Muscle layer of duodenum (tissue), 2 donors: ENCODE measurements at regions not wholly inside any gene's neighbourhood (a gene's known extent, or its start where the extent isn't known, plus 50 kb on each side); places are given as distances from the start of the nearest gene placed in this dataset.

Experiments used
- H3K27ac ChIP-seq: one replicate; pipeline ENCODE4 v1.7.0; 2013; ENCODE audit warnings: mild to moderate bottlenecking, low read length
- H3K27me3 ChIP-seq: one replicate; pipeline ENCODE4 v1.7.0; 2013; ENCODE audit warnings: low read depth, mild to moderate bottlenecking, control low read depth, low read length
- H3K36me3 ChIP-seq, 2 donors: one replicate each; pipeline ENCODE4 v1.7.0; 2013; ENCODE audit warnings: low read length in 2 of 2, control low read depth in 1 of 2, mild to moderate bottlenecking in 1 of 2; ENCODE audit not compliant: insufficient read depth in 2 of 2, control insufficient read depth in 1 of 2
- H3K4me1 ChIP-seq, 2 donors: one replicate each; pipeline ENCODE4 v1.7.0; 2013; ENCODE audit warnings: low read length in 2 of 2, mild to moderate bottlenecking in 2 of 2, control low read depth in 1 of 2, moderate library complexity in 1 of 2; ENCODE audit not compliant: insufficient read depth in 2 of 2, control insufficient read depth in 1 of 2
- H3K4me3 ChIP-seq, 2 donors: one replicate each; pipeline ENCODE4 v1.7.0; 2013; ENCODE audit warnings: low read length in 2 of 2, low read depth in 1 of 2, mild to moderate bottlenecking in 1 of 2
- H3K9me3 ChIP-seq, 2 donors: one replicate each; pipeline ENCODE4 v1.7.0; 2013; ENCODE audit warnings: low read length in 2 of 2, control low read depth in 1 of 2, mild to moderate bottlenecking in 1 of 2; ENCODE audit not compliant: control insufficient read depth in 1 of 2
- donor health status: healthy.

DNA sequence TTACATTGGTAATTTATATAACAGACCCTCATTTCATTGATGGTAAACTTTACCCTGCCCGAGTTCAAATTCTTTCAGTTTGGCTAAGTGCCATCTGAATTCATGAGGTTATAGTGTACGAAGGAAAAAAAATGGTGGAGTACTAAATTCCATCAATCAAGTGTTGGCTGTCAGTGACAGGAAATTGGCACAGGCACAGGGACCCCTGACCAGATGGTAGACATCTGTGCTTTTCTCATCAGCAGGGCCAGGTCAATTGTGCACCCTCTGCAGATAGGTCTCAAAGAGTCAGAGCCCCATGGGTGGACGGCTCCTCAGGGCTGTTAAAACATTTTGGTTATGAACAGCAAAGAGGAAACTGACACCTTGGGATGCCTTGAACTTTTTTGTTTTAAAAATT, 439.2 kb downstream of the SETBP1 start:
- Histone ChIP-seq H3K27me3 (no peaks in the 10 kb centered on the region), H3K4me1 (no peaks in the 10 kb centered on the region), H3K27ac (no peak overlapping the region), H3K9me3 (no peaks in the 10 kb centered on the region), H3K36me3 (no peaks in the 10 kb centered on the region), H3K4me3 (no peak overlapping the region)

DNA sequence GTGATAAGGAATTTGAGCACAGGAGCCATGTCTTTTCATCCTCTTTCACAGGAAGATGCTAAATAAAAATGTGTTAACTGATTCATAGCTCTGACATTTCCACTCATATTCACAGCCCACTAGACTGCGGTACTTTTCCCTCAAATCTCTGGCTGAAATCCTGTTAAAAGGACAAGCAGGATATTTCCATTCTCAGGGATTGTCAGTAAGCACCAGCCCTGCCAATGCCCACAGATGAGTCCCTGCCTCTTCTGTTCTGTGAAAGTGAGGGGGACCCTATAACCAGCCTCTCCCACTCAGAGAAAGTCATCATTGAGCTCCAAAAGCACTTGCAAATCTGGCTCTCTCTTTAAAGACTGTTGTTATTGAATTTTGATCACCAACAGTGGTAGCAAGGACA, 440.5 kb downstream of the SETBP1 start:
- Histone ChIP-seq H3K36me3 (no peaks in the 10 kb centered on the region), H3K9me3 (no peaks in the 10 kb centered on the region), H3K4me3 (no peak overlapping the region), H3K4me1 (no peaks in the 10 kb centered on the region), H3K27me3 (no peaks in the 10 kb centered on the region), H3K27ac (no peak overlapping the region)

GRCh38 chr18:45122506-45122905, 441.8 kb downstream of the SETBP1 start:
- H3K27me3 ChIP-seq: no peaks in the 10 kb centered on the region
- no peaks in the 10 kb centered on the region for H3K4me1 ChIP-seq
- no peaks in the 10 kb centered on the region for H3K36me3 ChIP-seq
- no peaks in the 10 kb centered on the region for H3K9me3 ChIP-seq
- no peak overlapping the region for H3K4me3 ChIP-seq
- H3K27ac ChIP-seq: no peak overlapping the region

DNA sequence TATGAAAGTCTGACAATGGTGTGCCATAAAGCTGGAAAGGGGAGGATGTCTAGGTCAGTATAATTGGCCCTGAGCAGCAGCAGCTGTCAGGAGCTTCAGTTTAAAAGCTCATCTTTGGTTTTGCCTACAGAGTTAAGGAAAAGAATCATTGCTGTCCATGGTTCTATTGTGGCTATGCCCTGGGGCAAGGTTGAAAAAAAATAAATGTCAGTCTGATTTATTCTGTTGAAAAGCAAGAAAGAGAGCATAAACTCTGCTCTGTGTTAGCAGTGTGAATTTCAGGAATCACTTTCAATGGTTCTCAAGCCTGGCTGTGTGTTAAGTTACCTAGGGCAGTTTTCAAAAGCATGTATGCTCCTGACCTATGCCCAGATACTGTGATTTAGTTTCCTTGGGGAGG, 446.7 kb downstream of the SETBP1 start:
- Histone ChIP-seq H3K9me3 (no peaks in the 10 kb centered on the region), H3K4me1 (no peaks in the 10 kb centered on the region), H3K27ac (no peak overlapping the region), H3K4me3 (no peak overlapping the region), H3K27me3 (no peaks in the 10 kb centered on the region), H3K36me3 (no peaks in the 10 kb centered on the region)

DNA sequence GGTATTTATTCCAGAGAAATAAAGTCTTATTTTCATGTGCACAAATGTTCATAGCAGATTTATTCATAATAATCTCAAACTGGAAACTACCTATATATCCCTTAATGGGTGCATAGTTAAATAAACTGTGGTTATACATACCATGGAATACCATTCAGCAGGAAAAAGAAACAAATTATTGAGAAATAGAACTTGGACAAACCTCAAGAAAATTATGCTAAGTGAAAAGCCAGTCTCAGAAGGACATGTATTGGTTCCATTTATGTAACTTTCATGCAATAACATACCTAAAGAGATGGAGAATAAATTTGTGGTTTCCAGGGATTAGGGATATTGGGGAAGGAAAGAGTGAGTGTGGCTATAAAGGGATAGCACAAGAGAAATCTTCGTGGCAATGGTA, 452.6 kb downstream of the SETBP1 start:
- no peaks in the 10 kb centered on the region for H3K36me3 ChIP-seq
- no peaks in the 10 kb centered on the region for H3K27me3 ChIP-seq
- no peak overlapping the region for H3K4me3 ChIP-seq
- no peaks in the 10 kb centered on the region for H3K9me3 ChIP-seq
- no peaks in the 10 kb centered on the region for H3K4me1 ChIP-seq
- H3K27ac ChIP-seq: no peak overlapping the region

GRCh38 chr18:45136381-45137086, 455.8 kb downstream of the SETBP1 start:
- H3K4me1 ChIP-seq: no peaks in the 10 kb centered on the region
- H3K27ac ChIP-seq: no peak overlapping the region
- no peaks in the 10 kb centered on the region for H3K9me3 ChIP-seq
- no peaks in the 10 kb centered on the region for H3K36me3 ChIP-seq
- H3K27me3 ChIP-seq: no peaks in the 10 kb centered on the region
- H3K4me3 ChIP-seq: no peak overlapping the region

DNA sequence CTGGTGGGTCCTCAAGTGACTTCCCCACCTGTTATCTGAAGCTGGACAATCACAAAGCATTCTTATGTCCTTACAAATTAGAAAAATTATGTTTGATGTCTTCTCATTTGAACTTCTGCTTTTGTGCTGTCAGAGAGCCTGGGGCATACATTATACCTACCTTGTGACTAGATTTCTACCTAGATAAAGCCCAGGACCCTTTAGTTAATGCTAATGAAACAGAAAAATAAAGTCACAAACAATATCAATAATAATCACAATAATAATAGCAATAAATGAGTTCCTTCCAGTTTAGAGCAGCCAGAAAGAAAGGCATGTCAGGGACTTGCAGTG, 456.4 kb downstream of the SETBP1 start:
- H3K27ac ChIP-seq: no peak overlapping the region
- H3K9me3 ChIP-seq: no peaks in the 10 kb centered on the region
- no peaks in the 10 kb centered on the region for H3K27me3 ChIP-seq
- no peaks in the 10 kb centered on the region for H3K36me3 ChIP-seq
- H3K4me1 ChIP-seq: no peaks in the 10 kb centered on the region
- no peak overlapping the region for H3K4me3 ChIP-seq

GRCh38 chr18:45139478-45139877, 458.8 kb downstream of the SETBP1 start:
- Histone ChIP-seq H3K4me3 (no peak overlapping the region), H3K36me3 (no peaks in the 10 kb centered on the region), H3K4me1 (no peaks in the 10 kb centered on the region), H3K9me3 (no peaks in the 10 kb centered on the region), H3K27ac (no peak overlapping the region), H3K27me3 (no peaks in the 10 kb centered on the region)

DNA sequence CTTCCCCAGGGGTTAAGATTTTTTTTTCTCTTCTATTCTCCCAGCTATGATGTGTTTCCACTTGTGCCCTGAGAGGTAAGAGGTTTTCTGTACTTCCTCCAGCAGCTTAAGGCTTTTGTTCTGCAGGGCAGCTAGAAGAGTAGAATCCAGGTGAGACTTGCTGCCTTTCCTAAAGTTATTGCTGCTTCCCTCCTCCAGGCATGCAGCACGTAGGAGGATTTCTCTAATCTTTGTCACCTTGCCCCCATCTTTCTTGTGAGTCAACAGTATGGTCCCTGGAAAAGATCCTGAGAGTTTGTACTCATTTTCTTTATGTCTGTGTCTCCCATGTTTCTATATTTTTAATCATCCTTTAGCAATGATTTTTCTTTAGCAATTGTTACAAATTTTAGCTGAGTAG, 462.2 kb downstream of the SETBP1 start:
- Histone ChIP-seq H3K4me1 (no peaks in the 10 kb centered on the region), H3K9me3 (no peaks in the 10 kb centered on the region), H3K27me3 (no peaks in the 10 kb centered on the region), H3K4me3 (no peak overlapping the region), H3K27ac (no peak overlapping the region), H3K36me3 (no peaks in the 10 kb centered on the region)

- Histone ChIP-seq H3K36me3 (no peaks in the 10 kb centered on the region), H3K4me1 (no peaks in the 10 kb centered on the region)
Measured at GRCh38 chr18:45149712-45150111, 465.6 kb upstream of the SLC14A2 start.

GRCh38 chr18:45151645-45152044, 463.6 kb upstream of the SLC14A2 start:
- H3K4me1 ChIP-seq: no peaks in the 10 kb centered on the region
- no peak overlapping the region for H3K4me3 ChIP-seq
- no peaks in the 10 kb centered on the region for H3K36me3 ChIP-seq
- no peaks in the 10 kb centered on the region for H3K27me3 ChIP-seq
- no peak overlapping the region for H3K27ac ChIP-seq
- no peaks in the 10 kb centered on the region for H3K9me3 ChIP-seq

More at GRCh38 chr18:45149712-45150111, 465.6 kb upstream of the SLC14A2 start:
- no peaks in the 10 kb centered on the region for H3K27me3 ChIP-seq
- no peak overlapping the region for H3K4me3 ChIP-seq
- H3K9me3 ChIP-seq: no peaks in the 10 kb centered on the region
- no peak overlapping the region for H3K27ac ChIP-seq

DNA sequence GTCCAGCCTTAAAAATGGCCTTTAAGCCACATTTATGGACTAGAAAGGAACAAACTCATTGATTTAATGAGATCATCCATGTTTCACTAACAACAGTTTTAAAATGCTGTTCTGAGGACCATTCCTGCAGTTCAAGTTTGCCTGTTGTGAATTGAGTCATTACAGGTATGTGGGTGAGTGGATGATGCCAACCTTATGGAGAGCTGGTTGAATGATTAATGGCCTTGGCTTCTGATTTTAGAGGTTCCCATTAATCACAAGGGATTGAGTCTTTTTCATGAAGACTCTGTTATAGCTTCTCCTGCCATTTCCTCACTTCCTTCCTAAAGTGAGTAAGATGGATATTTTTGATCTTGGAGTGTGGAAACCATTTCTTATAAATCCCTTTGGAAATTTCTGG, 459.8 kb upstream of the SLC14A2 start:
- Histone ChIP-seq H3K27me3 (no peaks in the 10 kb centered on the region), H3K27ac (no peak overlapping the region), H3K36me3 (no peaks in the 10 kb centered on the region)

More for the DNA sequence above, 459.8 kb upstream of the SLC14A2 start:
- no peaks in the 10 kb centered on the region for H3K9me3 ChIP-seq
- no peak overlapping the region for H3K4me3 ChIP-seq
- H3K4me1 ChIP-seq: no peaks in the 10 kb centered on the region
